ENCODE measurements at regions not wholly inside any gene's neighbourhood (a gene's known extent, or its start where the extent isn't known, plus 50 kb on each side); places are given as distances from the start of the nearest gene placed in this dataset.

- no peak overlapping the region for H3K4me3 ChIP-seq (ENCODE audit: low read depth, low read length)
- no peak for DNase-seq (ENCODE audit: low read depth)
- TF ChIP-seq, protein P1, sequence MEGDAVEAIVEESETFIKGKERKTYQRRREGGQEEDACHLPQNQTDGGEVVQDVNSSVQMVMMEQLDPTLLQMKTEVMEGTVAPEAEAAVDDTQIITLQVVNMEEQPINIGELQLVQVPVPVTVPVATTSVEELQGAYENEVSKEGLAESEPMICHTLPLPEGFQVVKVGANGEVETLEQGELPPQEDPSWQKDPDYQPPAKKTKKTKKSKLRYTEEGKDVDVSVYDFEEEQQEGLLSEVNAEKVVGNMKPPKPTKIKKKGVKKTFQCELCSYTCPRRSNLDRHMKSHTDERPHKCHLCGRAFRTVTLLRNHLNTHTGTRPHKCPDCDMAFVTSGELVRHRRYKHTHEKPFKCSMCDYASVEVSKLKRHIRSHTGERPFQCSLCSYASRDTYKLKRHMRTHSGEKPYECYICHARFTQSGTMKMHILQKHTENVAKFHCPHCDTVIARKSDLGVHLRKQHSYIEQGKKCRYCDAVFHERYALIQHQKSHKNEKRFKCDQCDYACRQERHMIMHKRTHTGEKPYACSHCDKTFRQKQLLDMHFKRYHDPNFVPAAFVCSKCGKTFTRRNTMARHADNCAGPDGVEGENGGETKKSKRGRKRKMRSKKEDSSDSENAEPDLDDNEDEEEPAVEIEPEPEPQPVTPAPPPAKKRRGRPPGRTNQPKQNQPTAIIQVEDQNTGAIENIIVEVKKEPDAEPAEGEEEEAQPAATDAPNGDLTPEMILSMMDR (IDR thresholded peaks at IDR 0.05; ENCODE audit: insufficient read depth, low read depth, low read length, missing control alignments): no peak
Measured at GRCh38 chr3:153087595-153088566, 74.1 kb upstream of the RAP2B start.

DNA sequence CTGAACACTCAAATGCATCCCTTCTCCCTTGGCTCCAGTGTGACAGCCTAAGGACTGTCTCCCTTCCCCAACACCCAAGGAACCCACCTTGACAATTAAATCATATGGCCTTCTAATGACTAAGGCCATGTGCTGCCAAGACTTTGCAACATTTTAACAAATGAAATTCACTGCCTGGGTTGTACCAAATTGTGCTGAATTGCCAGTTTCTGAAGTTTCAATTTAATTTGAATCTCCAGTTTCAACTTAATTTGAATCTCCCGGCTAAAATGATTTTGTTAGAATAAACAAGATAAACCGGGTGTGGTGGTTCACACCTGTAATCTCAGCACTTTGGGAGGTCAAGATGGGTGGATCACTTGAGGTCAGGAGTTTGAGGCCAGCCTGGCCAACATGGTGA is 72.4 kb upstream of the RAP2B start:
- TF ChIP-seq, protein P1 (IDR thresholded peaks at IDR 0.05; ENCODE audit: insufficient read depth, low read depth, low read length, missing control alignments): no peak
- no peak overlapping the region for H3K4me3 ChIP-seq (ENCODE audit: low read depth, low read length)
- DNase-seq (ENCODE audit: low read depth): no peak

- TF ChIP-seq, protein P1 (IDR thresholded peaks at IDR 0.05; ENCODE audit: insufficient read depth, low read depth, low read length, missing control alignments): no peak
- DNase-seq (ENCODE audit: low read depth): peak; percentile 67
- no peak overlapping the region for H3K4me3 ChIP-seq (ENCODE audit: low read depth, low read length)
Measured at GRCh38 chr3:153090973-153091372, 71.1 kb upstream of the RAP2B start.

DNA sequence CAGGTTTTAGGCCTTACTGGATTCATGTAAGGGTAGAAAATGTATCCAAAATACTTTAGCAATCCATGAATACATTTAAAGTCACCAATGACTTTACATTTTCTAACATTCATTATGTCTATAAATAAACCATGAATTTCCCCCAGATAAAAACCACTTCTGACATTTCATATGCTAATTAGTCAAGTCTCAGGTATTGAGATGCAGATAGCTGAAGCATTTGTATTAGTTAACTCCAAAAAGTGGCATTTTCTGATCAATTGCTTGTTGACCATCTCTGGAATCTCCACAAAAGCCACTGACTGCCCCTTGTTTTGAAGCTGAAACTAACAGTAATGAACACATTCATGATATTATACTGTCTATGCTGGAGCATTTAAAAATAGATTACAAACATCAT is 68.4 kb upstream of the RAP2B start:
- no peak overlapping the region for H3K4me3 ChIP-seq (ENCODE audit: low read depth, low read length)
- TF ChIP-seq, protein P1 (IDR thresholded peaks at IDR 0.05; ENCODE audit: insufficient read depth, low read depth, low read length, missing control alignments): no peak
- no peak for DNase-seq (ENCODE audit: low read depth)

DNA sequence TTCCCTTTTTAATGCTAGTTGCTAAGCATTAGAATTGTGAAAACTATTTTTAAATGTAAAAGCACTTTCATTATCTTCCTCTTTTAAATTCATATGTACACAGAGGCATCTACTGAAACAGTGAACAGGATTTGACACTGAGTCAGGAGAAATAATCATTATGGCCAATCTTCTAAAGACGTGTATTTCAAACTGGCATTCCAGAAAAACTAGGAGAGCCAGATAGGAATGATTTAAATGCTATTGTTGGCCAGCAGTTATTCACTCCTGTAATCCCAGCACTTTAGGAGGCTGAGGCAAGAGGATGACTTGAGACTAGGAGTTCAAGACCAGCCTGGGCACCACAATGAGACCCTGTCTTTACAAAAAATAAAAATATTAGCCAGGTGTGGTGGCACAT is 67.6 kb upstream of the RAP2B start:
- H3K4me3 ChIP-seq (ENCODE audit: low read depth, low read length): no peak overlapping the region
- TF ChIP-seq, protein P1 (IDR thresholded peaks at IDR 0.05; ENCODE audit: insufficient read depth, low read depth, low read length, missing control alignments): no peak
- no peak for DNase-seq (ENCODE audit: low read depth)

DNA sequence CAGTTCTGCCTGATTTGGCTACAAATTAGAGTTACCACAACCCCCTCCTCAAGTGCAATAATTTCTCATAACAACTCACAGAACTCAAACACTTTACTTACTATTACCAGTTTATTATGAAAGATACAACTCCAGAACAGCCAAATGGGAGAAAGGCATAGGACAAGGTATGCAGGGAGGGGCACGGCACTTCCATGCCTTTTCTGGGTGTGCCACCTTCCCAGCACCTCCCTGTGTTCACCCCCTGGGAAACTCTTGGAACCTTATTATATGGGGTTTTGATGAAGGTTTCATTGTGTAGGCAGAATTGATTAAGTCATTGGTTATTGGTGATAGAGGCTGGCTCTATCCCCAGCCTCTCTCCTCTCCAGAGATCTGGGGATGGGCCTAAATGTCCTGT is 66.6 kb upstream of the RAP2B start:
- no peak overlapping the region for H3K4me3 ChIP-seq (ENCODE audit: low read depth, low read length)
- DNase-seq (ENCODE audit: low read depth): no peak
- TF ChIP-seq, protein P1 (IDR thresholded peaks at IDR 0.05; ENCODE audit: insufficient read depth, low read depth, low read length, missing control alignments): no peak
